ENCODE measurements at regions not wholly inside any gene's neighbourhood (a gene's known extent, or its start where the extent isn't known, plus 50 kb on each side); places are given as distances from the start of the nearest gene placed in this dataset.

DNA sequence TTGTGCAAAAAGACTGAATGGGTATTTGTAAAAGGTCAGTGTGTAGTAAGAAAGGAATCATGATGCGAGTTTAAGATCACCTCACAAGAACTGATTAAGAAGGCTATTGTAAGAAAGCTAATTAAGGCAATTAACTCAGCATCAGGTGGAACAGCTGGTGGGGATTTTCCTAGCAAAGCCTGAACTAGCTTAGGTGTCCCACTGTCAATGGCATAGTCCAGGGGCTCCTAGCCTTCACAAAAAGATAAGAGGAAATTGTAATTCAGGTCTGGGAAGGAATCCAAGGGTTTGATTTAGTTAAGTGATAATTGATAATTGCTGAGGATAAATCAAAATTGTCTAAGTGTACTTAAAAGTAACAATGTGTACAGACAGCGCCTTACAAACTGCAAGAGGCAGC, 901.6 kb downstream of the TUSC7 start:
- Histone ChIP-seq H3K27me3 (ENCODE audit: insufficient read depth, low read length) (no peaks in the 10 kb centered on the region), H3K27ac (ENCODE audit: low read depth, low read length) (no peak overlapping the region), H3K4me3 (ENCODE audit: low read depth, low read length) (no peak overlapping the region), H4K12ac (ENCODE audit: low read depth, low read length) (no peak overlapping the region), H2AK5ac (ENCODE audit: low read length) (no peak overlapping the region), H3K36me3 (ENCODE audit: control insufficient read depth in 1 of 2, insufficient read depth in 2 of 2, low read length in 2 of 2) (no peaks in the 10 kb centered on the region), H3K4me2 (ENCODE audit: low read length) (no peak overlapping the region), H4K8ac (ENCODE audit: low read depth, low read length) (no peak overlapping the region), H3K79me2 (ENCODE audit: control insufficient read depth, insufficient read depth, low read length, poor library complexity) (no peaks in the 10 kb centered on the region), H2BK12ac (ENCODE audit: low read length) (no peak overlapping the region), H4K91ac (ENCODE audit: low read depth, low read length) (no peak overlapping the region), H3K79me1 (ENCODE audit: low read length) (no peaks in the 10 kb centered on the region), H3K23ac (ENCODE audit: low read length) (no peak overlapping the region), H2AFZ (ENCODE audit: insufficient read depth, low read length, poor library complexity) (no peak overlapping the region), H3K18ac (ENCODE audit: low read length) (no peak overlapping the region), H3K14ac (ENCODE audit: low read length) (no peak overlapping the region), H3K9ac (ENCODE audit: low read length) (no peak overlapping the region), H3K4me1 (ENCODE audit: control insufficient read depth in 1 of 2, insufficient read depth in 2 of 2, low read length in 2 of 2) (no peaks in the 10 kb centered on the region), H2BK120ac (ENCODE audit: insufficient read depth, low read length, poor library complexity) (no peak overlapping the region), H3K9me3 (ENCODE audit: insufficient read depth, low read depth, low read length) (no peaks in the 10 kb centered on the region), H3K4ac (ENCODE audit: low read depth, low read length) (no peak overlapping the region), H2BK5ac (ENCODE audit: low read depth, low read length, poor library complexity) (no peak overlapping the region)
- no peak for DNase-seq
- WGBS (ENCODE audit: extremely low coverage, insufficient coverage, insufficient read length), result no CpG with 5 or more reads among the region's 2 CpGs

DNA sequence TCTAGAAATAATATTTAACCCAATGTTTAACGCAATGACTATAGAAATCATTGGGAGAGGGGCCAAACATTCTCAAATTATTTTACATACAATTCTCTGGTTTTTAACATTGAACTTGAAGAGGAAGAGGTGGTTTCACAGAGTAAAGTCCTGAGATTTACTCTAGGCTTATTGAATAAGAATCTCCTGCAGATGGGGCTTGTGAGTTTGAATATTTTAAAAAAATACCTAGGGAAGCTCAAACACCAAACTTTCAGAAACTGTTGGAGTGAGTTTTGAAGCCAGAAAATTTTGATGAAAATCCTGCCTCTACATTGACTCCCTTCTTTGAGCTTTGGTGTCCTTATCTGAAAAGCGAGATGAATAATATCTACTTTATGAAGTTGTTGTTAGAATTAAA, 906.6 kb downstream of the TUSC7 start:
- no CpG with 5 or more reads among the region's 2 CpGs for WGBS (ENCODE audit: extremely low coverage, insufficient coverage, insufficient read length)
- Histone ChIP-seq H2AK5ac (ENCODE audit: low read length) (no peak overlapping the region), H3K27me3 (ENCODE audit: insufficient read depth, low read length) (no peaks in the 10 kb centered on the region), H3K27ac (ENCODE audit: low read depth, low read length) (no peak overlapping the region), H4K8ac (ENCODE audit: low read depth, low read length) (no peak overlapping the region), H4K12ac (ENCODE audit: low read depth, low read length) (no peak overlapping the region), H3K4me2 (ENCODE audit: low read length) (no peak overlapping the region), H3K36me3 (ENCODE audit: control insufficient read depth in 1 of 2, insufficient read depth in 2 of 2, low read length in 2 of 2) (no peaks in the 10 kb centered on the region), H2BK120ac (ENCODE audit: insufficient read depth, low read length, poor library complexity) (no peak overlapping the region), H3K14ac (ENCODE audit: low read length) (no peak overlapping the region), H4K91ac (ENCODE audit: low read depth, low read length) (no peak overlapping the region), H3K79me1 (ENCODE audit: low read length) (no peaks in the 10 kb centered on the region), H3K4me1 (ENCODE audit: control insufficient read depth in 1 of 2, insufficient read depth in 2 of 2, low read length in 2 of 2) (no peaks in the 10 kb centered on the region), H3K4me3 (ENCODE audit: low read depth, low read length) (no peak overlapping the region), H3K9me3 (ENCODE audit: insufficient read depth, low read depth, low read length) (no peaks in the 10 kb centered on the region), H3K9ac (ENCODE audit: low read length) (no peak overlapping the region), H2BK12ac (ENCODE audit: low read length) (no peak overlapping the region), H2BK5ac (ENCODE audit: low read depth, low read length, poor library complexity) (no peak overlapping the region), H3K23ac (ENCODE audit: low read length) (no peak overlapping the region), H3K18ac (ENCODE audit: low read length) (no peak overlapping the region), H2AFZ (ENCODE audit: insufficient read depth, low read length, poor library complexity) (no peak overlapping the region), H3K79me2 (ENCODE audit: control insufficient read depth, insufficient read depth, low read length, poor library complexity) (no peaks in the 10 kb centered on the region), H3K4ac (ENCODE audit: low read depth, low read length) (no peak overlapping the region)
- DNase-seq, result no peak

GRCh38 chr3:117617906-117618305, 908.3 kb downstream of the TUSC7 start:
- no peak overlapping the region for H2AFZ ChIP-seq (ENCODE audit: insufficient read depth, low read length, poor library complexity)
- H4K8ac ChIP-seq (ENCODE audit: low read depth, low read length), result no peak overlapping the region
- no peak overlapping the region for H2AK5ac ChIP-seq (ENCODE audit: low read length)
- H3K9me3 ChIP-seq (ENCODE audit: insufficient read depth, low read depth, low read length), result no peaks in the 10 kb centered on the region
- H3K27ac ChIP-seq (ENCODE audit: low read depth, low read length), result no peak overlapping the region
- WGBS (ENCODE audit: extremely low coverage, insufficient coverage, insufficient read length), result no CpG with 5 or more reads among the region's 1 CpG
- H2BK5ac ChIP-seq (ENCODE audit: low read depth, low read length, poor library complexity), result no peak overlapping the region
- no peak for DNase-seq
- H3K9ac ChIP-seq (ENCODE audit: low read length), result no peak overlapping the region
- no peaks in the 10 kb centered on the region for H3K79me1 ChIP-seq (ENCODE audit: low read length)
- no peak overlapping the region for H2BK120ac ChIP-seq (ENCODE audit: insufficient read depth, low read length, poor library complexity)
- H3K4me3 ChIP-seq (ENCODE audit: low read depth, low read length), result no peak overlapping the region
- no peak overlapping the region for H3K4me2 ChIP-seq (ENCODE audit: low read length)
- H3K18ac ChIP-seq (ENCODE audit: low read length), result no peak overlapping the region
- no peak overlapping the region for H4K91ac ChIP-seq (ENCODE audit: low read depth, low read length)
- no peak overlapping the region for H2BK12ac ChIP-seq (ENCODE audit: low read length)
- H3K14ac ChIP-seq (ENCODE audit: low read length), result no peak overlapping the region
- no peak overlapping the region for H4K12ac ChIP-seq (ENCODE audit: low read depth, low read length)
- no peaks in the 10 kb centered on the region for H3K27me3 ChIP-seq (ENCODE audit: insufficient read depth, low read length)
- no peak overlapping the region for H3K4ac ChIP-seq (ENCODE audit: low read depth, low read length)
- no peaks in the 10 kb centered on the region for H3K79me2 ChIP-seq (ENCODE audit: control insufficient read depth, insufficient read depth, low read length, poor library complexity)
- H3K4me1 ChIP-seq (ENCODE audit: control insufficient read depth in 1 of 2, insufficient read depth in 2 of 2, low read length in 2 of 2), result peaks cover 2 to 4% of the 10 kb centered on the region in 2 experiments
- no peaks in the 10 kb centered on the region for H3K36me3 ChIP-seq (ENCODE audit: control insufficient read depth in 1 of 2, insufficient read depth in 2 of 2, low read length in 2 of 2)
- H3K23ac ChIP-seq (ENCODE audit: low read length), result no peak overlapping the region

GRCh38 chr3:117618462-117618861, 908.9 kb downstream of the TUSC7 start:
- H4K91ac ChIP-seq (ENCODE audit: low read depth, low read length), result no peak overlapping the region
- H3K23ac ChIP-seq (ENCODE audit: low read length), result no peak overlapping the region
- H3K9me3 ChIP-seq (ENCODE audit: insufficient read depth, low read depth, low read length), result no peaks in the 10 kb centered on the region
- no peak for DNase-seq
- H3K4me2 ChIP-seq (ENCODE audit: low read length), result no peak overlapping the region
- no peak overlapping the region for H2AFZ ChIP-seq (ENCODE audit: insufficient read depth, low read length, poor library complexity)
- WGBS (ENCODE audit: extremely low coverage, insufficient coverage, insufficient read length), result no CpG with 5 or more reads among the region's 1 CpG
- no peak overlapping the region for H3K14ac ChIP-seq (ENCODE audit: low read length)
- H3K4ac ChIP-seq (ENCODE audit: low read depth, low read length), result no peak overlapping the region
- H4K8ac ChIP-seq (ENCODE audit: low read depth, low read length), result no peak overlapping the region
- no peaks in the 10 kb centered on the region for H3K79me1 ChIP-seq (ENCODE audit: low read length)
- H2BK5ac ChIP-seq (ENCODE audit: low read depth, low read length, poor library complexity), result no peak overlapping the region
- no peak overlapping the region for H2AK5ac ChIP-seq (ENCODE audit: low read length)
- no peak overlapping the region for H4K12ac ChIP-seq (ENCODE audit: low read depth, low read length)
- H3K79me2 ChIP-seq (ENCODE audit: control insufficient read depth, insufficient read depth, low read length, poor library complexity), result no peaks in the 10 kb centered on the region
- H2BK12ac ChIP-seq (ENCODE audit: low read length), result no peak overlapping the region
- no peak overlapping the region for H3K9ac ChIP-seq (ENCODE audit: low read length)
- H3K27ac ChIP-seq (ENCODE audit: low read depth, low read length), result no peak overlapping the region
- H2BK120ac ChIP-seq (ENCODE audit: insufficient read depth, low read length, poor library complexity), result no peak overlapping the region
- no peaks in the 10 kb centered on the region for H3K27me3 ChIP-seq (ENCODE audit: insufficient read depth, low read length)
- peaks cover 2 to 4% of the 10 kb centered on the region in 2 experiments for H3K4me1 ChIP-seq (ENCODE audit: control insufficient read depth in 1 of 2, insufficient read depth in 2 of 2, low read length in 2 of 2)
- H3K18ac ChIP-seq (ENCODE audit: low read length), result no peak overlapping the region
- H3K4me3 ChIP-seq (ENCODE audit: low read depth, low read length), result no peak overlapping the region
- no peaks in the 10 kb centered on the region for H3K36me3 ChIP-seq (ENCODE audit: control insufficient read depth in 1 of 2, insufficient read depth in 2 of 2, low read length in 2 of 2)

Measured in trophoblast cell (in vitro differentiated cells and primary cell).